WTC11 (cell line): ENCODE measurements at regions not wholly inside any gene's neighbourhood (a gene's known extent, or its start where the extent isn't known, plus 50 kb on each side); places are given as distances from the start of the nearest gene placed in this dataset.

Source experiments
- ATF1 ChIP-seq: sonication (generic); formaldehyde crosslinking; IDR thresholded peaks from 2 replicates; pipeline ENCODE4 v1.8.1; 2023; ENCODE audit warnings: mild to moderate bottlenecking, moderate library complexity, missing genetic modification reagents
- CTCF ChIP-seq: fragments of 200-600 bp; IDR thresholded peaks from 2 replicates; pipeline ENCODE4 v1.8.0; 2022; ENCODE audit warnings: antibody characterized with exemption
- ELF4 ChIP-seq: sonication (generic); formaldehyde crosslinking; IDR thresholded peaks from 2 replicates; pipeline ENCODE4 v1.8.1; 2022; ENCODE audit warnings: low read depth, mild to moderate bottlenecking, moderate library complexity, missing genetic modification reagents
- ETV6 ChIP-seq: sonication (generic); formaldehyde crosslinking; IDR thresholded peaks from 2 replicates; pipeline ENCODE4 v1.8.1; 2022; ENCODE audit warnings: mild to moderate bottlenecking, missing genetic modification reagents
- IRF2 ChIP-seq: sonication (generic); formaldehyde crosslinking; IDR thresholded peaks from 2 replicates; pipeline ENCODE4 v1.8.0; 2022; ENCODE audit warnings: low read depth, missing genetic modification reagents, borderline replicate concordance
- KAT7 ChIP-seq: sonication (generic); formaldehyde crosslinking; IDR thresholded peaks from 2 replicates; pipeline ENCODE4 v1.8.1; 2023; ENCODE audit warnings: missing genetic modification reagents, mild to moderate bottlenecking, borderline replicate concordance
- NR1H2 ChIP-seq: sonication (generic); formaldehyde crosslinking; IDR thresholded peaks from 2 replicates; pipeline ENCODE4 v1.9.0; 2021; ENCODE audit warnings: mild to moderate bottlenecking, moderate library complexity, missing genetic modification reagents
- SP1 ChIP-seq: sonication (generic); formaldehyde crosslinking; conservative IDR thresholded peaks from 2 replicates; pipeline ENCODE4 v1.8.1; 2022; ENCODE audit warnings: missing genetic modification reagents
- TEAD4 ChIP-seq: sonication (generic); formaldehyde crosslinking; IDR thresholded peaks from 2 replicates; pipeline ENCODE4 v1.8.0; 2022; ENCODE audit warnings: mild to moderate bottlenecking, missing genetic modification reagents
- TP53 ChIP-seq: sonication (generic); formaldehyde crosslinking; IDR thresholded peaks from 2 replicates; pipeline ENCODE4 v1.8.1; 2023; ENCODE audit warnings: mild to moderate bottlenecking, missing genetic modification reagents
- USF1 ChIP-seq: sonication (generic); formaldehyde crosslinking; IDR thresholded peaks from 2 replicates; pipeline ENCODE4 v1.8.0; 2022; ENCODE audit warnings: mild to moderate bottlenecking, missing genetic modification reagents
- ZNF416 ChIP-seq: fragments of 250-450 bp; sonication (Bioruptor Pico); IDR thresholded peaks from 2 replicates; pipeline ENCODE4 v1.9.0; 2021; ENCODE audit warnings: mild to moderate bottlenecking, inconsistent platforms
- TF ChIP-seq, protein P1 (sequence below): sonication (generic); formaldehyde crosslinking; IDR thresholded peaks from 2 replicates; pipeline ENCODE4 v1.8.0; 2022; ENCODE audit warnings: mild to moderate bottlenecking, missing genetic modification reagents
- TF ChIP-seq, protein P2 (sequence below): sonication (generic); formaldehyde crosslinking; IDR thresholded peaks from 2 replicates; pipeline ENCODE4 v1.8.1; 2022; ENCODE audit warnings: mild to moderate bottlenecking, missing genetic modification reagents, moderate library complexity, borderline replicate concordance

- no peak for TF ChIP-seq IRF2 (CRISPR knock-in tag)
- TF ChIP-seq KAT7 = no peak
- TF ChIP-seq ELF4 (CRISPR knock-in tag) = no peak
- TF ChIP-seq CTCF = no peak
- TF ChIP-seq NR1H2 = no peak
- no peak for TF ChIP-seq TEAD4
- TF ChIP-seq, protein P1, sequence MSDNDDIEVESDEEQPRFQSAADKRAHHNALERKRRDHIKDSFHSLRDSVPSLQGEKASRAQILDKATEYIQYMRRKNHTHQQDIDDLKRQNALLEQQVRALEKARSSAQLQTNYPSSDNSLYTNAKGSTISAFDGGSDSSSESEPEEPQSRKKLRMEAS = no peak
- no peak for TF ChIP-seq ETV6
- TF ChIP-seq, protein P2, sequence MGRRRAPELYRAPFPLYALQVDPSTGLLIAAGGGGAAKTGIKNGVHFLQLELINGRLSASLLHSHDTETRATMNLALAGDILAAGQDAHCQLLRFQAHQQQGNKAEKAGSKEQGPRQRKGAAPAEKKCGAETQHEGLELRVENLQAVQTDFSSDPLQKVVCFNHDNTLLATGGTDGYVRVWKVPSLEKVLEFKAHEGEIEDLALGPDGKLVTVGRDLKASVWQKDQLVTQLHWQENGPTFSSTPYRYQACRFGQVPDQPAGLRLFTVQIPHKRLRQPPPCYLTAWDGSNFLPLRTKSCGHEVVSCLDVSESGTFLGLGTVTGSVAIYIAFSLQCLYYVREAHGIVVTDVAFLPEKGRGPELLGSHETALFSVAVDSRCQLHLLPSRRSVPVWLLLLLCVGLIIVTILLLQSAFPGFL (CRISPR knock-in tag) = no peak
- no peak for TF ChIP-seq ATF1 (CRISPR knock-in tag)
- no peak for TF ChIP-seq SP1 (CRISPR knock-in tag)
- no peak for TF ChIP-seq USF1 (CRISPR knock-in tag)
- no peak for TF ChIP-seq TP53 (CRISPR knock-in tag)
- no peak for TF ChIP-seq ZNF416 (CRISPR knock-in tag)
Observed at GRCh38 chr15:31660816-31661215, 334.2 kb downstream of the KLF13 start.
